GM23248 (cell line): ENCODE measurements at regions not wholly inside any gene's neighbourhood (a gene's known extent, or its start where the extent isn't known, plus 50 kb on each side); places are given as distances from the start of the nearest gene placed in this dataset.

ENCODE experiments used
- EZH2 ChIP-seq: fragments of 200-600 bp; sonication (generic); IDR thresholded peaks from 2 replicates; pipeline ENCODE4 v1.6.1; 2018; ENCODE audit warnings: antibody characterized with exemption, mild to moderate bottlenecking; ENCODE audit not compliant: insufficient read depth, poor library complexity, severe bottlenecking
- EZH2phosphoT487 ChIP-seq: fragments of 200-600 bp; sonication (generic); IDR thresholded peaks from 2 replicates; pipeline ENCODE4 v1.6.1; 2018; ENCODE audit warnings: antibody characterized with exemption, moderate library complexity, mild to moderate bottlenecking, low read depth; ENCODE audit not compliant: insufficient read depth

- TF ChIP-seq EZH2, result no peak
- no peak for TF ChIP-seq EZH2phosphoT487
Measured at GRCh38 chr10:44194435-44194834, 190.5 kb downstream of the CXCL12 start.
